MM.1S (cell line): ENCODE measurements at regions not wholly inside any gene's neighbourhood (a gene's known extent, or its start where the extent isn't known, plus 50 kb on each side); places are given as distances from the start of the nearest gene placed in this dataset.

Source experiments
- DNase-seq: peaks from one replicate; pipeline ENCODE4 v3.0.0-alpha.2; 2015
- H2AFZ ChIP-seq: fragments of 300-600 bp; sonication (generic); 2 replicates; pipeline ENCODE4 v1.6.0; 2016; ENCODE audit warnings: antibody characterized with exemption, low read length
- H3F3A ChIP-seq: fragments of 300-600 bp; sonication (generic); 2 replicates; pipeline ENCODE4 v1.6.1; 2016; ENCODE audit warnings: mild to moderate bottlenecking, antibody characterized with exemption, low read length, moderate library complexity, mixed read lengths; ENCODE audit not compliant: insufficient read depth
- H3K27ac ChIP-seq: fragments of 300-600 bp; sonication (generic); 2 replicates; pipeline ENCODE4 v1.5.1; 2016; ENCODE audit warnings: mild to moderate bottlenecking, low read length
- H3K27me3 ChIP-seq: fragments of 300-600 bp; sonication (generic); replicated peaks from 2 replicates; pipeline ENCODE4 v1.6.0; 2016; ENCODE audit warnings: low read length; ENCODE audit not compliant: insufficient read depth
- H3K36me3 ChIP-seq: fragments of 300-600 bp; sonication (generic); replicated peaks from 2 replicates; pipeline ENCODE4 v1.6.1; 2016; ENCODE audit warnings: mild to moderate bottlenecking, low read length, mixed read lengths; ENCODE audit not compliant: insufficient read depth
- H3K4me1 ChIP-seq: fragments of 300-600 bp; sonication (generic); 2 replicates; pipeline ENCODE4 v1.6.1; 2016; ENCODE audit warnings: low read length, mixed read lengths
- H3K4me2 ChIP-seq: fragments of 300-600 bp; sonication (generic); 2 replicates; pipeline ENCODE4 v1.6.0; 2016; ENCODE audit warnings: low read depth, low read length
- H3K4me3 ChIP-seq: fragments of 300-600 bp; sonication (generic); 2 replicates; pipeline ENCODE4 v1.5.1; 2016; ENCODE audit warnings: low read length, mixed read lengths
- H3K79me2 ChIP-seq: fragments of 300-600 bp; sonication (generic); 2 replicates; pipeline ENCODE4 v1.6.1; 2016; ENCODE audit warnings: mixed run types, low read length, mixed read lengths
- H3K9ac ChIP-seq: fragments of 300-600 bp; sonication (generic); 2 replicates; pipeline ENCODE4 v1.6.1; 2016; ENCODE audit warnings: low read length, mixed read lengths
- H3K9me2 ChIP-seq: fragments of 300-600 bp; sonication (generic); replicated peaks from 2 replicates; pipeline ENCODE4 v1.6.1; 2016; ENCODE audit warnings: mild to moderate bottlenecking, low read length, mixed read lengths; ENCODE audit not compliant: insufficient read depth
- H3K9me3 ChIP-seq: fragments of 300-600 bp; sonication (generic); replicated peaks from 2 replicates; pipeline ENCODE4 v1.6.1; 2016; ENCODE audit warnings: mild to moderate bottlenecking, low read length, mixed read lengths; ENCODE audit not compliant: insufficient read depth
- H4K20me1 ChIP-seq: fragments of 300-600 bp; sonication (generic); 2 replicates; pipeline ENCODE4 v1.6.1; 2016; ENCODE audit warnings: mild to moderate bottlenecking, low read length, moderate library complexity, mixed read lengths; ENCODE audit not compliant: insufficient read depth
- CTCF ChIP-seq: fragments of 300-600 bp; sonication (generic); IDR thresholded peaks from 2 replicates; pipeline ENCODE4 v1.5.1; 2016; ENCODE audit warnings: antibody characterized with exemption, low read length, mixed read lengths
- EZH2 ChIP-seq: fragments of 300-600 bp; sonication (generic); optimal IDR thresholded peaks from 2 replicates; pipeline ENCODE3; 2017; ENCODE audit warnings: low read depth, mild to moderate bottlenecking, antibody characterized with exemption, low read length, mixed read lengths
- EZH2phosphoT487 ChIP-seq: fragments of 300-600 bp; sonication (generic); IDR thresholded peaks from 2 replicates; pipeline ENCODE4 v1.6.1; 2018; ENCODE audit warnings: antibody characterized with exemption, low read length

- no peak for TF ChIP-seq CTCF
- no peak for TF ChIP-seq EZH2phosphoT487
- no peak for TF ChIP-seq EZH2
- H3K4me3 ChIP-seq, result no peak overlapping the region
- no peak overlapping the region for H3K4me2 ChIP-seq
- no peak overlapping the region for H3K27ac ChIP-seq
- no peaks in the 10 kb centered on the region for H3K36me3 ChIP-seq
- H3K9me3 ChIP-seq, result no peaks in the 10 kb centered on the region
- no peaks in the 10 kb centered on the region for H3K79me2 ChIP-seq
- no peak for DNase-seq
- no peak overlapping the region for H2AFZ ChIP-seq
- H3K4me1 ChIP-seq, result no peaks in the 10 kb centered on the region
- H3K9ac ChIP-seq, result no peak overlapping the region
- H3F3A ChIP-seq, result no peaks in the 10 kb centered on the region
- no peaks in the 10 kb centered on the region for H4K20me1 ChIP-seq
- H3K27me3 ChIP-seq, result no peaks in the 10 kb centered on the region
- H3K9me2 ChIP-seq, result no peaks in the 10 kb centered on the region
Observed at GRCh38 chr15:70265986-70266385, 168.3 kb upstream of the TLE3 start.

DNA sequence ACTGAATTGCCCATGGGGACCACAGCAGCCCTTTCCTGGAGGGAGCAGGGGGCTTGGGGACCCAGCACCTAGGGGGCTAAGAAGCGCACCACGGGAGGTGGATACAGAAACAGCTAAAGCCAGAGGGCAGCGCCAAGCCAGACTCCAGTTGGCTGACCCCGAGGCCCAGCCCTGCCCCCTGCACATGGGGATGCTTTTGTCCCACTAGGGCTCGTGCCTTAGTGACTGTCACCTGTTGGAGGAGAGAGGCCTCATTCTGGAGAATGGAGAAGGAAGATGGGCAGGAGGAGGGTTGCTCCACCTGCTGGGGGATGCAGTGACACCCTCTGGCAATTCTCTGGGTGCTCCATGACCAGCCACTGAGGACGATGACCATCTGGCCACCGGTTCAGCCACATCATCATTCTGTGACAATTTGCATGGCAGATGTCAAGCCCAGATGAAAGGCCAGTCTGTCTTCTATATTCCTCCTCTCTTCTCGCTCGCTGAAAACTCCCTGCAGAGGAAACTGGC lies 167.8 kb upstream of the TLE3 start:
- H2AFZ ChIP-seq, result no peak overlapping the region
- no peak overlapping the region for H3K4me2 ChIP-seq
- no peak overlapping the region for H3K27ac ChIP-seq
- TF ChIP-seq CTCF (peak; percentile 16), EZH2phosphoT487 (no peak)
- no peaks in the 10 kb centered on the region for H3K9me3 ChIP-seq
- H3K27me3 ChIP-seq, result no peaks in the 10 kb centered on the region
- H3K4me1 ChIP-seq, result peaks cover under 1% of the 10 kb centered on the region
- H3K36me3 ChIP-seq, result no peaks in the 10 kb centered on the region
- H3F3A ChIP-seq, result no peaks in the 10 kb centered on the region
- no peaks in the 10 kb centered on the region for H3K9me2 ChIP-seq
- no peak overlapping the region for H3K4me3 ChIP-seq
- H3K9ac ChIP-seq, result no peak overlapping the region
- DNase-seq, result no peak
- no peaks in the 10 kb centered on the region for H3K79me2 ChIP-seq
- no peaks in the 10 kb centered on the region for H4K20me1 ChIP-seq

GRCh38 chr15:70264738-70265465 lies 167.2 kb upstream of the TLE3 start:
- no peak for TF ChIP-seq EZH2phosphoT487
- TF ChIP-seq CTCF, result no peak
- TF ChIP-seq EZH2, result no peak
- Histone ChIP-seq H3K27me3 (no peaks in the 10 kb centered on the region), H2AFZ (no peak overlapping the region), H3K27ac (no peak overlapping the region), H3K4me2 (no peak overlapping the region), H3F3A (no peaks in the 10 kb centered on the region), H3K9me3 (no peaks in the 10 kb centered on the region), H3K36me3 (no peaks in the 10 kb centered on the region), H4K20me1 (no peaks in the 10 kb centered on the region), H3K79me2 (no peaks in the 10 kb centered on the region), H3K4me3 (no peak overlapping the region), H3K4me1 (peaks cover 7% of the 10 kb centered on the region), H3K9ac (no peak overlapping the region), H3K9me2 (no peaks in the 10 kb centered on the region)
- DNase-seq, result no peak
